HepG2 (cell line): ENCODE measurements at regions not wholly inside any gene's neighbourhood (a gene's known extent, or its start where the extent isn't known, plus 50 kb on each side); places are given as distances from the start of the nearest gene placed in this dataset.

Source experiments
- BRF2 ChIP-seq: sonication (generic); formaldehyde crosslinking; IDR thresholded peaks from 2 replicates; pipeline ENCODE4 v1.8.1; 2022; ENCODE audit warnings: mild to moderate bottlenecking, missing genetic modification reagents
- CBFB ChIP-seq: sonication (generic); formaldehyde crosslinking; IDR thresholded peaks from 2 replicates; pipeline ENCODE4 v1.4.0; 2020; ENCODE audit warnings: missing genetic modification reagents
- DPF2 ChIP-seq: sonication (generic); formaldehyde crosslinking; IDR thresholded peaks from 2 replicates; pipeline ENCODE4 v1.4.0; 2020; ENCODE audit warnings: mild to moderate bottlenecking, low read depth, missing genetic modification reagents, borderline replicate concordance
- ETV5 ChIP-seq: IDR thresholded peaks from 2 replicates; pipeline ENCODE4 v1.6.1; 2018; ENCODE audit warnings: missing biosample characterization, missing genetic modification reagents, inconsistent platforms, borderline replicate concordance
- FOXK2 ChIP-seq: fragments of 450-650 bp; IDR thresholded peaks from 2 replicates; pipeline ENCODE4 v1.6.1; 2016
- HIC2 ChIP-seq: sonication (generic); formaldehyde crosslinking; IDR thresholded peaks from 2 replicates; pipeline ENCODE4 v1.9.0; 2022; ENCODE audit warnings: low read depth, missing genetic modification reagents
- IRX3 ChIP-seq: sonication (generic); formaldehyde crosslinking; IDR thresholded peaks from 2 replicates; pipeline ENCODE4 v1.8.1; 2023; ENCODE audit warnings: mild to moderate bottlenecking, low read depth, missing genetic modification reagents, borderline replicate concordance
- KAT2B ChIP-seq: fragments of 150-350 bp; IDR thresholded peaks from 2 replicates; pipeline ENCODE4 v1.6.1; 2014; ENCODE audit warnings: low read depth, low read length, borderline replicate concordance
- LCORL ChIP-seq, 2 experiments: fragments of 450-650 bp in 1 of 2; sonication (generic) in 1 of 2; formaldehyde crosslinking in 1 of 2; IDR thresholded peaks; 2 replicates each; pipeline versions ENCODE4 v1.5.0 to v1.6.1; 2017 to 2020; ENCODE audit warnings: antibody characterized with exemption in 1 of 2, missing genetic modification reagents in 1 of 2
- PHF8 ChIP-seq: sonication (generic); formaldehyde crosslinking; IDR thresholded peaks from 2 replicates; pipeline ENCODE4 v1.5.0; 2020; ENCODE audit warnings: missing genetic modification reagents
- SAFB2 ChIP-seq: sonication (generic); formaldehyde crosslinking; IDR thresholded peaks from 2 replicates; pipeline ENCODE4 v1.5.1; 2020; ENCODE audit warnings: missing genetic modification reagents, low read depth, mild to moderate bottlenecking, borderline replicate concordance
- SATB2 ChIP-seq: sonication (generic); formaldehyde crosslinking; IDR thresholded peaks from 2 replicates; pipeline ENCODE4 v1.5.0; 2020; ENCODE audit warnings: missing genetic modification reagents
- THYN1 ChIP-seq: sonication (generic); formaldehyde crosslinking; IDR thresholded peaks from 2 replicates; pipeline ENCODE4 v1.8.1; 2023; ENCODE audit warnings: low read depth, mild to moderate bottlenecking, moderate library complexity, missing genetic modification reagents, borderline replicate concordance
- YEATS2 ChIP-seq: sonication (generic); formaldehyde crosslinking; IDR thresholded peaks from 2 replicates; pipeline ENCODE4 v1.4.0; 2020; ENCODE audit warnings: missing genetic modification reagents, borderline replicate concordance
- ZNF292 ChIP-seq: sonication (generic); formaldehyde crosslinking; IDR thresholded peaks from 2 replicates; pipeline ENCODE4 v1.8.1; 2022; ENCODE audit warnings: mild to moderate bottlenecking, low read depth, missing genetic modification reagents, borderline replicate concordance
- ZNF558 ChIP-seq: sonication (generic); formaldehyde crosslinking; IDR thresholded peaks from 2 replicates; pipeline ENCODE4 v1.9.0; 2022; ENCODE audit warnings: mild to moderate bottlenecking, missing genetic modification reagents, borderline replicate concordance
- ZNF761 ChIP-seq: sonication (generic); formaldehyde crosslinking; conservative IDR thresholded peaks from 2 replicates; pipeline ENCODE4 v1.4.0; 2020; ENCODE audit warnings: mild to moderate bottlenecking, missing genetic modification reagents
- TF ChIP-seq, protein P1 (sequence below): sonication (generic); formaldehyde crosslinking; IDR thresholded peaks from 2 replicates; pipeline ENCODE4 v1.5.0; 2020; ENCODE audit warnings: mild to moderate bottlenecking, missing genetic modification reagents, borderline replicate concordance

- TF ChIP-seq, protein P1, sequence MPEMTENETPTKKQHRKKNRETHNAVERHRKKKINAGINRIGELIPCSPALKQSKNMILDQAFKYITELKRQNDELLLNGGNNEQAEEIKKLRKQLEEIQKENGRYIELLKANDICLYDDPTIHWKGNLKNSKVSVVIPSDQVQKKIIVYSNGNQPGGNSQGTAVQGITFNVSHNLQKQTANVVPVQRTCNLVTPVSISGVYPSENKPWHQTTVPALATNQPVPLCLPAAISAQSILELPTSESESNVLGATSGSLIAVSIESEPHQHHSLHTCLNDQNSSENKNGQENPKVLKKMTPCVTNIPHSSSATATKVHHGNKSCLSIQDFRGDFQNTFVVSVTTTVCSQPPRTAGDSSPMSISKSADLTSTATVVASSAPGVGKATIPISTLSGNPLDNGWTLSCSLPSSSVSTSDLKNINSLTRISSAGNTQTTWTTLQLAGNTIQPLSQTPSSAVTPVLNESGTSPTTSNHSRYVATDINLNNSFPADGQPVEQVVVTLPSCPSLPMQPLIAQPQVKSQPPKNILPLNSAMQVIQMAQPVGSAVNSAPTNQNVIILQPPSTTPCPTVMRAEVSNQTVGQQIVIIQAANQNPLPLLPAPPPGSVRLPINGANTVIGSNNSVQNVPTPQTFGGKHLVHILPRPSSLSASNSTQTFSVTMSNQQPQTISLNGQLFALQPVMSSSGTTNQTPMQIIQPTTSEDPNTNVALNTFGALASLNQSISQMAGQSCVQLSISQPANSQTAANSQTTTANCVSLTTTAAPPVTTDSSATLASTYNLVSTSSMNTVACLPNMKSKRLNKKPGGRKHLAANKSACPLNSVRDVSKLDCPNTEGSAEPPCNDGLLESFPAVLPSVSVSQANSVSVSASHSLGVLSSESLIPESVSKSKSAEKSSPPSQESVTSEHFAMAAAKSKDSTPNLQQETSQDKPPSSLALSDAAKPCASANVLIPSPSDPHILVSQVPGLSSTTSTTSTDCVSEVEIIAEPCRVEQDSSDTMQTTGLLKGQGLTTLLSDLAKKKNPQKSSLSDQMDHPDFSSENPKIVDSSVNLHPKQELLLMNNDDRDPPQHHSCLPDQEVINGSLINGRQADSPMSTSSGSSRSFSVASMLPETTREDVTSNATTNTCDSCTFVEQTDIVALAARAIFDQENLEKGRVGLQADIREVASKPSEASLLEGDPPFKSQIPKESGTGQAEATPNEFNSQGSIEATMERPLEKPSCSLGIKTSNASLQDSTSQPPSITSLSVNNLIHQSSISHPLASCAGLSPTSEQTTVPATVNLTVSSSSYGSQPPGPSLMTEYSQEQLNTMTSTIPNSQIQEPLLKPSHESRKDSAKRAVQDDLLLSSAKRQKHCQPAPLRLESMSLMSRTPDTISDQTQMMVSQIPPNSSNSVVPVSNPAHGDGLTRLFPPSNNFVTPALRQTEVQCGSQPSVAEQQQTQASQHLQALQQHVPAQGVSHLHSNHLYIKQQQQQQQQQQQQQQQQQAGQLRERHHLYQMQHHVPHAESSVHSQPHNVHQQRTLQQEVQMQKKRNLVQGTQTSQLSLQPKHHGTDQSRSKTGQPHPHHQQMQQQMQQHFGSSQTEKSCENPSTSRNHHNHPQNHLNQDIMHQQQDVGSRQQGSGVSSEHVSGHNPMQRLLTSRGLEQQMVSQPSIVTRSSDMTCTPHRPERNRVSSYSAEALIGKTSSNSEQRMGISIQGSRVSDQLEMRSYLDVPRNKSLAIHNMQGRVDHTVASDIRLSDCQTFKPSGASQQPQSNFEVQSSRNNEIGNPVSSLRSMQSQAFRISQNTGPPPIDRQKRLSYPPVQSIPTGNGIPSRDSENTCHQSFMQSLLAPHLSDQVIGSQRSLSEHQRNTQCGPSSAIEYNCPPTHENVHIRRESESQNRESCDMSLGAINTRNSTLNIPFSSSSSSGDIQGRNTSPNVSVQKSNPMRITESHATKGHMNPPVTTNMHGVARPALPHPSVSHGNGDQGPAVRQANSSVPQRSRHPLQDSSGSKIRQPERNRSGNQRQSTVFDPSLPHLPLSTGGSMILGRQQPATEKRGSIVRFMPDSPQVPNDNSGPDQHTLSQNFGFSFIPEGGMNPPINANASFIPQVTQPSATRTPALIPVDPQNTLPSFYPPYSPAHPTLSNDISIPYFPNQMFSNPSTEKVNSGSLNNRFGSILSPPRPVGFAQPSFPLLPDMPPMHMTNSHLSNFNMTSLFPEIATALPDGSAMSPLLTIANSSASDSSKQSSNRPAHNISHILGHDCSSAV (CRISPR knock-in tag) = no peak
- TF ChIP-seq IRX3 (CRISPR knock-in tag) (no peak), ETV5 (CRISPR knock-in tag) (no peak), ZNF761 (CRISPR knock-in tag) (no peak), DPF2 (CRISPR knock-in tag) (no peak), HIC2 (CRISPR knock-in tag) (no peak), CBFB (CRISPR knock-in tag) (no peak), KAT2B (no peak), SATB2 (CRISPR knock-in tag) (no peak), BRF2 (CRISPR knock-in tag) (no peak), ZNF558 (CRISPR knock-in tag) (no peak), FOXK2 (no peak), THYN1 (CRISPR knock-in tag) (no peak), ZNF292 (no peak), LCORL (IDR thresholded peaks at IDR 0.05) (no peak), LCORL (CRISPR knock-in tag; IDR thresholded peaks at IDR 0.05) (no peak), SAFB2 (CRISPR knock-in tag) (no peak), YEATS2 (CRISPR knock-in tag) (peak; percentile 33; the same call in 1 of the 2 replicates), PHF8 (CRISPR knock-in tag) (no peak)
Measured at GRCh38 chr15:62344806-62345539, 179.9 kb upstream of the C2CD4B start (continued).
